IMR-90 (cell line): ENCODE measurements at regions not wholly inside any gene's neighbourhood (a gene's known extent, or its start where the extent isn't known, plus 50 kb on each side); places are given as distances from the start of the nearest gene placed in this dataset.

Source experiments
- ATAC-seq: fragments of 200-7000 bp; cut with Tn5 transposase; 2 replicates; pipeline ENCODE4 v1.9.1; 2020; ENCODE audit warnings: low read depth, mild to moderate bottlenecking, moderate library complexity
- BruUV-seq: library from RNA; stranded (reverse); fragments of 400-500 nt; replicated peaks from 2 replicates; lab custom pipeline; 2021; lab: Mats Ljungman, UMichigan
- CTCF ChIA-PET: fragments of 300-600 bp; formaldehyde crosslinking; extraction: SDS; loops from one replicate; lab custom pipeline; 2021; ENCODE audit warnings: antibody characterized with exemption; lab: Yijun Ruan, JAX
- POLR2A ChIA-PET: fragments of 300-600 bp; sonication (Branson Sonifier 250); formaldehyde crosslinking; loops from one replicate; lab custom pipeline; 2022; ENCODE audit warnings: antibody characterized with exemption; ENCODE audit not compliant: unreplicated experiment; lab: Charles Lee
- DNase-seq: peaks from one replicate; pipeline ENCODE4 v3.0.0; 2013
- H2AFZ ChIP-seq: replicated peaks from 2 replicates; pipeline ENCODE3; 2013; ENCODE audit warnings: low read length, mild to moderate bottlenecking; ENCODE audit not compliant: poor library complexity
- H2AK5ac ChIP-seq: 2 replicates; pipeline ENCODE4 v1.6.1; 2013; ENCODE audit warnings: low read depth, low read length, inconsistent platforms
- H2AK9ac ChIP-seq: replicated peaks from 2 replicates; pipeline ENCODE3; 2013; ENCODE audit warnings: mild to moderate bottlenecking, low read depth, low read length, moderate library complexity; ENCODE audit not compliant: poor library complexity
- H2BK120ac ChIP-seq: 2 replicates; pipeline ENCODE4 v1.6.1; 2013; ENCODE audit warnings: low read depth, low read length, inconsistent platforms
- H2BK15ac ChIP-seq: 3 replicates; pipeline ENCODE4 v1.6.1; 2013; ENCODE audit warnings: low read depth, low read length, inconsistent platforms
- H2BK20ac ChIP-seq: 2 replicates; pipeline ENCODE4 v1.6.1; 2013; ENCODE audit warnings: low read depth, mild to moderate bottlenecking, inconsistent platforms, low read length, moderate library complexity
- H2BK5ac ChIP-seq: 2 replicates; pipeline ENCODE4 v1.6.1; 2013; ENCODE audit warnings: mild to moderate bottlenecking, low read depth, low read length, inconsistent platforms; ENCODE audit not compliant: poor library complexity, severe bottlenecking
- H3K14ac ChIP-seq: replicated peaks from 2 replicates; pipeline ENCODE4 v1.6.1; 2013; ENCODE audit warnings: low read depth, low read length, inconsistent platforms
- H3K18ac ChIP-seq: 2 replicates; pipeline ENCODE4 v1.6.1; 2013; ENCODE audit warnings: low read depth, low read length, control low read depth
- H3K23ac ChIP-seq: 2 replicates; pipeline ENCODE4 v1.6.1; 2013; ENCODE audit warnings: low read depth, low read length, inconsistent platforms
- H3K27ac ChIP-seq: 2 replicates; pipeline ENCODE4 v1.5.1; 2013; ENCODE audit warnings: mild to moderate bottlenecking, control low read depth, low read length; ENCODE audit not compliant: insufficient read depth
- H3K27me3 ChIP-seq: 2 replicates; pipeline ENCODE4 v1.6.1; 2013; ENCODE audit warnings: low read length; ENCODE audit not compliant: control insufficient read depth, insufficient read depth
- H3K36me3 ChIP-seq: 2 replicates; pipeline ENCODE4 v1.6.1; 2013; ENCODE audit warnings: low read length, mixed read lengths; ENCODE audit not compliant: control insufficient read depth, insufficient read depth
- H3K4ac ChIP-seq: 2 replicates; pipeline ENCODE4 v1.6.1; 2013; ENCODE audit warnings: low read depth, low read length, inconsistent platforms
- H3K4me1 ChIP-seq: 2 replicates; pipeline ENCODE4 v1.6.1; 2013; ENCODE audit warnings: low read length, mixed read lengths; ENCODE audit not compliant: control insufficient read depth, insufficient read depth
- H3K4me2 ChIP-seq: 2 replicates; pipeline ENCODE4 v1.6.1; 2013; ENCODE audit warnings: low read depth, mild to moderate bottlenecking, control low read depth, low read length, moderate library complexity
- H3K4me3 ChIP-seq: 2 replicates; pipeline ENCODE4 v1.5.1; 2013; ENCODE audit warnings: low read depth, mild to moderate bottlenecking, control low read depth, low read length, moderate library complexity; ENCODE audit not compliant: insufficient read depth
- H3K56ac ChIP-seq: 2 replicates; pipeline ENCODE4 v1.6.1; 2013; ENCODE audit warnings: low read length, inconsistent platforms; ENCODE audit not compliant: insufficient read depth; ENCODE audit errors: extremely low read depth
- H3K79me1 ChIP-seq, 2 experiments: 2 replicates each; pipeline ENCODE4 v1.6.1; 2013; ENCODE audit warnings: low read length in 2 of 2, inconsistent platforms in 1 of 2, low read depth in 1 of 2
- H3K9ac ChIP-seq: 2 replicates; pipeline ENCODE4 v1.6.1; 2013; ENCODE audit warnings: low read depth, low read length, control low read depth
- H3K9me1 ChIP-seq: 2 replicates; pipeline ENCODE4 v1.6.1; 2013; ENCODE audit warnings: low read length, inconsistent platforms; ENCODE audit not compliant: insufficient read depth
- H3K9me3 ChIP-seq: 2 replicates; pipeline ENCODE4 v1.6.1; 2013; ENCODE audit warnings: low read length; ENCODE audit not compliant: control insufficient read depth, insufficient read depth
- H4K20me1 ChIP-seq: 2 replicates; pipeline ENCODE4 v1.6.1; 2013; ENCODE audit warnings: low read length, inconsistent platforms; ENCODE audit not compliant: insufficient read depth
- H4K5ac ChIP-seq: 2 replicates; pipeline ENCODE4 v1.6.1; 2013; ENCODE audit warnings: mild to moderate bottlenecking, low read depth, low read length, control low read depth
- H4K8ac ChIP-seq, 2 experiments: 2 replicates each; pipeline ENCODE4 v1.6.1; 2013; ENCODE audit warnings: low read depth in 2 of 2, low read length in 2 of 2, control low read depth in 1 of 2, inconsistent platforms in 1 of 2
- H4K91ac ChIP-seq: 2 replicates; pipeline ENCODE4 v1.6.1; 2013; ENCODE audit warnings: low read depth, low read length, inconsistent platforms; ENCODE audit not compliant: insufficient read depth
- BHLHE40 ChIP-seq: fragments of 150-350 bp; IDR thresholded peaks from 2 replicates; pipeline ENCODE4 v1.6.1; 2016; ENCODE audit warnings: mild to moderate bottlenecking, low read depth, low read length
- CEBPB ChIP-seq: IDR thresholded peaks from 2 replicates; pipeline ENCODE4 v1.6.1; 2012; ENCODE audit warnings: low read depth, low read length, improper control_type of control experiment
- CHD1 ChIP-seq: IDR thresholded peaks from 2 replicates; pipeline ENCODE4 v1.6.1; 2012; ENCODE audit warnings: low read depth, low read length, improper control_type of control experiment
- CTCF ChIP-seq: conservative IDR thresholded peaks from 2 replicates; pipeline ENCODE4 v1.5.1; 2012; ENCODE audit warnings: mild to moderate bottlenecking, low read depth, low read length, improper control_type of control experiment
- ELK1 ChIP-seq: fragments of 150-350 bp; IDR thresholded peaks from 2 replicates; pipeline ENCODE4 v1.6.1; 2016; ENCODE audit warnings: low read depth, mild to moderate bottlenecking, low read length, moderate library complexity, borderline replicate concordance
- FOS ChIP-seq: fragments of 150-350 bp; IDR thresholded peaks from 2 replicates; pipeline ENCODE4 v1.6.1; 2016; ENCODE audit warnings: low read depth, low read length
- MAFK ChIP-seq: IDR thresholded peaks from 2 replicates; pipeline ENCODE4 v1.6.1; 2012; ENCODE audit warnings: low read depth, low read length, improper control_type of control experiment
- MAZ ChIP-seq: IDR thresholded peaks from 2 replicates; pipeline ENCODE4 v1.6.1; 2012; ENCODE audit warnings: low read depth, mild to moderate bottlenecking, low read length, improper control_type of control experiment, moderate library complexity, borderline replicate concordance
- MXI1 ChIP-seq: IDR thresholded peaks from 2 replicates; pipeline ENCODE4 v1.6.1; 2012; ENCODE audit warnings: low read depth, mild to moderate bottlenecking, low read length, moderate library complexity, borderline replicate concordance
- NFE2L2 ChIP-seq: fragments of 150-350 bp; IDR thresholded peaks from 2 replicates; pipeline ENCODE4 v1.6.1; 2016; ENCODE audit warnings: low read depth, mild to moderate bottlenecking, low read length
- POLR2A ChIP-seq: IDR thresholded peaks from 2 replicates; pipeline ENCODE4 v1.6.1; 2012; ENCODE audit warnings: mild to moderate bottlenecking, low read depth, low read length
- RAD21 ChIP-seq: IDR thresholded peaks from 2 replicates; pipeline ENCODE4 v1.6.1; 2012; ENCODE audit warnings: low read length, improper control_type of control experiment
- RCOR1 ChIP-seq: IDR thresholded peaks from 2 replicates; pipeline ENCODE4 v1.6.1; 2012; ENCODE audit warnings: mild to moderate bottlenecking, low read length, improper control_type of control experiment; ENCODE audit not compliant: insufficient replicate concordance
- RFX5 ChIP-seq: IDR thresholded peaks from 2 replicates; pipeline ENCODE4 v1.8.0; 2012; ENCODE audit warnings: low read depth, mild to moderate bottlenecking, low read length, moderate library complexity
- SMC3 ChIP-seq: fragments of 150-350 bp; IDR thresholded peaks from 2 replicates; pipeline ENCODE4 v1.6.1; 2016; ENCODE audit warnings: low read depth, mild to moderate bottlenecking, antibody characterized with exemption, low read length, moderate library complexity
- USF2 ChIP-seq: fragments of 150-350 bp; IDR thresholded peaks from 2 replicates; pipeline ENCODE4 v1.6.1; 2017; ENCODE audit warnings: mild to moderate bottlenecking, antibody characterized with exemption, low read length, low read depth
- WGBS, 2 experiments: methylation state at CpG; one replicate each; pipeline versions ENCODE4 v1.1.5 to v1.1.7; 2013; ENCODE audit warnings: missing lambda C conversion rate in 2 of 2; ENCODE audit not compliant: insufficient read length in 1 of 2; ENCODE audit errors: extremely low coverage in 2 of 2; 5-methylcytosine and 5-hydroxymethylcytosine counted together
- dilution Hi-C: fragments of 300-500 bp; cut with HindIII; formaldehyde crosslinking; loops from one replicate; pipeline ENCODE4 v1.14.3; 2018; ENCODE audit warnings: low sequenced_read_pairs; ENCODE audit not compliant: unreplicated experiment
- in situ Hi-C: fragments of 300-500 bp; cut with MboI; formaldehyde crosslinking; loops from 3 replicates; pipeline ENCODE4 v1.14.3; 2019; ENCODE audit warnings: low sequenced_read_pairs, inconsistent platforms, mixed read lengths
- intact Hi-C: fragments of 100-400 bp; cut with micrococcal nuclease; formaldehyde crosslinking; loops from 2 replicates; pipeline ENCODE4 v1.10.0; 2022

- Histone ChIP-seq H3K4me3 (no peak overlapping the region), H3K4ac (no peak overlapping the region), H3K9ac (no peak overlapping the region), H3K4me1 (peaks cover 4% of the 10 kb centered on the region; the same call in 1 of the 2 replicates), H3K23ac (no peak overlapping the region), H3K27ac (no peak overlapping the region), H3K79me1 (peaks cover 20 to 26% of the 10 kb centered on the region in 2 experiments; a peak in 3 of 4 replicates), H3K27me3 (no peaks in the 10 kb centered on the region), H3K14ac (no peak overlapping the region), H3K9me1 (no peaks in the 10 kb centered on the region; the same call in 1 of the 2 replicates), H2BK5ac (no peak overlapping the region), H3K9me3 (no peaks in the 10 kb centered on the region), H3K36me3 (no peaks in the 10 kb centered on the region), H4K91ac (no peak overlapping the region), H4K5ac (no peak overlapping the region), H4K20me1 (no peaks in the 10 kb centered on the region), H2BK15ac (no peak overlapping the region), H3K56ac (no peak overlapping the region), H2AFZ (no peak overlapping the region), H4K8ac (no peak overlapping the region), H2AK9ac (no peak overlapping the region), H2BK20ac (no peak overlapping the region), H3K18ac (no peak overlapping the region), H2BK120ac (no peak overlapping the region), H2AK5ac (no peak overlapping the region), H3K4me2 (no peak overlapping the region)
- dilution Hi-C loops (no loop called here), in situ Hi-C loops (no loop called here), intact Hi-C loops (no loop called here)
- BruUV-seq: no TSS peak
- ATAC-seq (no peak), DNase-seq (no peak)
- WGBS, 2 experiments: 60% methylated on average over 2 of the region's 7 CpGs; no CpG with 5 or more reads in 1 of the 2 experiments
- TF ChIP-seq MXI1 (no peak), BHLHE40 (no peak), POLR2A (no peak), MAFK (no peak), USF2 (no peak), SMC3 (no peak), RCOR1 (no peak), RFX5 (no peak), CEBPB (no peak), ELK1 (no peak), NFE2L2 (no peak), CTCF (no peak), RAD21 (no peak), CHD1 (no peak), FOS (no peak), MAZ (no peak)
- ChIA-PET POLR2A (no interaction called here), CTCF (no interaction called here)
These were observed 819.2 kb downstream of the LIG4 start for GRCh38 chr13:107395927-107396662.
